Esophagus muscularis mucosa (tissue), 4 donors: ENCODE measurements at regions not wholly inside any gene's neighbourhood (a gene's known extent, or its start where the extent isn't known, plus 50 kb on each side); places are given as distances from the start of the nearest gene placed in this dataset.
"Not testable (repeated sequence)": the region's sequence is repeated elsewhere in the genome, so short reads cannot be mapped to it uniquely, and the experiment has no call there.

Experiments
- DNase-seq: peaks from one replicate; pipeline ENCODE4 v3.0.0-alpha.2; 2017; ENCODE audit errors: extremely low spot score
- H3K27ac ChIP-seq, 4 donors: fragments of 200-600 bp; sonication (generic); replicated peaks in 1 of 4; 1 replicate in 3 of 4; 2 replicates in 1 of 4; pipeline ENCODE4 v1.5.1; 2016 to 2019; ENCODE audit warnings: mild to moderate bottlenecking in 1 of 4
- H3K27me3 ChIP-seq, 4 donors: fragments of 200-600 bp; sonication (generic); one replicate each; pipeline versions ENCODE4 v1.5.1 to v1.6.0; 2016 to 2019
- H3K36me3 ChIP-seq, 4 donors: fragments of 200-600 bp; sonication (generic); one replicate each; pipeline ENCODE4 v1.5.1; 2016 to 2019
- H3K4me1 ChIP-seq, 4 donors: fragments of 200-600 bp; sonication (generic); one replicate each; pipeline ENCODE4 v1.5.1; 2016 to 2019
- H3K4me3 ChIP-seq, 4 donors: fragments of 200-600 bp; sonication (generic); 1 replicate in 2 of 4; 2 replicates in 2 of 4; pipeline ENCODE4 v1.5.1; 2016 to 2019; ENCODE audit warnings: mild to moderate bottlenecking in 4 of 4, moderate library complexity in 1 of 4
- H3K9me3 ChIP-seq, 4 donors: fragments of 200-600 bp; sonication (generic); 1 replicate in 3 of 4; 2 replicates in 1 of 4; pipeline ENCODE4 v1.5.1; 2016 to 2019
- EP300 ChIP-seq: sonication (generic); formaldehyde crosslinking; IDR thresholded peaks from one replicate; pipeline ENCODE4 v1.6.1; 2017; ENCODE audit warnings: antibody characterized with exemption
- POLR2A ChIP-seq: fragments of 450-650 bp; IDR thresholded peaks from one replicate; pipeline ENCODE4 v1.6.1; 2017; ENCODE audit warnings: antibody characterized with exemption, moderate library complexity, mild to moderate bottlenecking, low read depth
- POLR2AphosphoS5 ChIP-seq, 2 donors: sonication (generic); formaldehyde crosslinking; IDR thresholded peaks; one replicate each; pipeline ENCODE4 v1.6.1; 2017; ENCODE audit warnings: antibody characterized with exemption in 2 of 2
- WGBS: methylation state at CpG from one replicate; pipeline ENCODE4 v1.1.5; 2018; 5-methylcytosine and 5-hydroxymethylcytosine counted together
- intact Hi-C: fragments of 100-400 bp; cut with DNase I; formaldehyde crosslinking; loops from one replicate; pipeline ENCODE4 v1.15.1; 2023
- TF ChIP-seq, protein P1 (sequence below), 3 experiments: fragments of 200-600 bp in 2 of 3; fragments of 450-650 bp in 1 of 3; sonication (generic) in 2 of 3; IDR thresholded peaks; one replicate each; pipeline ENCODE4 v1.5.1; 2017 to 2019; ENCODE audit warnings: antibody characterized with exemption in 3 of 3, mild to moderate bottlenecking in 2 of 3, moderate library complexity in 1 of 3

DNA sequence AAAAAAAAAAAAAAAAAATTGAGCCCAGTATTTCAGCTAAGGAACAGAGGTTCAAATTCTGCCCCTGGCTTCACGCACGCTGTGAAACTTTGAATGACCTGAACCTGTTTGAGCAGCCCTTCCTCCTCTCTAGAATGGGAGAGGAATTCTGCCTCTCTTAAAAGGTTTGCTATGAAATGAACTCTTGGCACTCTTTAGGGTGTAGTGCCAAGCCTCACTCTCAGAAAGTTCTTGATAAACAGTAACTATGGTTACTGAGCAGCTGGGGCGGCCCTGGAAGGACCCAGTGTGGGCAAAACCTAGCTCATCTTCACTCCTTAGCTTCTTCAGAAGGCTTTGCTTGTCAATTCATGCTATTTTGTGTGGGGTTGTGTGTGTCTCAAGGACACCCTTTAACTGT lies 73.7 kb downstream of the GEMIN8 start:
- WGBS, result 75% methylated on average over 3 of the region's 3 CpGs
- H3K4me1 ChIP-seq, result peaks cover 0 to 8% (median 0%) of the 10 kb centered on the region in 4 donors
- no peak overlapping the region for H3K27ac ChIP-seq
- intact Hi-C loops, result no loop called here
- DNase-seq, result no peak
- no peak for TF ChIP-seq POLR2A
- no peak for TF ChIP-seq POLR2AphosphoS5 (IDR thresholded peaks at IDR 0.05)
- no peak for TF ChIP-seq EP300
- TF ChIP-seq, protein P1, sequence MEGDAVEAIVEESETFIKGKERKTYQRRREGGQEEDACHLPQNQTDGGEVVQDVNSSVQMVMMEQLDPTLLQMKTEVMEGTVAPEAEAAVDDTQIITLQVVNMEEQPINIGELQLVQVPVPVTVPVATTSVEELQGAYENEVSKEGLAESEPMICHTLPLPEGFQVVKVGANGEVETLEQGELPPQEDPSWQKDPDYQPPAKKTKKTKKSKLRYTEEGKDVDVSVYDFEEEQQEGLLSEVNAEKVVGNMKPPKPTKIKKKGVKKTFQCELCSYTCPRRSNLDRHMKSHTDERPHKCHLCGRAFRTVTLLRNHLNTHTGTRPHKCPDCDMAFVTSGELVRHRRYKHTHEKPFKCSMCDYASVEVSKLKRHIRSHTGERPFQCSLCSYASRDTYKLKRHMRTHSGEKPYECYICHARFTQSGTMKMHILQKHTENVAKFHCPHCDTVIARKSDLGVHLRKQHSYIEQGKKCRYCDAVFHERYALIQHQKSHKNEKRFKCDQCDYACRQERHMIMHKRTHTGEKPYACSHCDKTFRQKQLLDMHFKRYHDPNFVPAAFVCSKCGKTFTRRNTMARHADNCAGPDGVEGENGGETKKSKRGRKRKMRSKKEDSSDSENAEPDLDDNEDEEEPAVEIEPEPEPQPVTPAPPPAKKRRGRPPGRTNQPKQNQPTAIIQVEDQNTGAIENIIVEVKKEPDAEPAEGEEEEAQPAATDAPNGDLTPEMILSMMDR (IDR thresholded peaks at IDR 0.05), result no peak
- H3K36me3 ChIP-seq, result no peaks in the 10 kb centered on the region
- H3K4me3 ChIP-seq, result no peak overlapping the region
- no peaks in the 10 kb centered on the region for H3K9me3 ChIP-seq
- no peaks in the 10 kb centered on the region for H3K27me3 ChIP-seq

DNA sequence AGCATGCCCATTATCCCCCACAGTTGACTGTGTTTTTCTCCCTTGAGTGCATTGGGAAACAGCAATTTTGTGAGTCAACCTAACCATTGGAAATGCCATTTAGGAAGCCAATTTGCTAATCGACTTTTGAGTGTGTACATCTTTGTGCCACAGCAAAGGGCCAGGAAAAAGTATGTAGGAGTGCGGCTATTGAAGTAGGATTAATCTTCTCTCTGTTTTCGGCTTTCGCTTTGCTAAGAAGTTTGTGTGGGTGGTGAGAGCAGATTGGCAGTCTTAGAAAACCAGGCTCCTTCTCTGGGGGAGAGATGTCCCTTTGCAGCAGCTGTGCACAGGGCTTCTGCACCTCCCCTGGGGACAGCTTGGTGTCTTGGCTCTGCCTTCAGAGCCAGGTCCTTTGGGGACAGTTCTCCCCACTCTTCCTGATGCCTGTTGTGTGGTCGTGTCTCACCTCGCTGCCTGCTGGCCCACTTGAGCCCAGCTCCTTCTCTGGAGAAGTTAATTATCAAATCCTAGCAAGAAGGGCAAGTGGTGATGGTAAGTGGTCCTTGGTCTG lies 74.5 kb downstream of the GEMIN8 start:
- Histone ChIP-seq H3K4me1 (peaks cover 0 to 8% (median 0%) of the 10 kb centered on the region in 4 donors), H3K9me3 (no peaks in the 10 kb centered on the region), H3K27me3 (no peaks in the 10 kb centered on the region), H3K4me3 (no peak overlapping the region), H3K36me3 (no peaks in the 10 kb centered on the region), H3K27ac (no peak overlapping the region)
- TF ChIP-seq EP300 (no peak), POLR2A (no peak), POLR2AphosphoS5 (IDR thresholded peaks at IDR 0.05) (no peak)
- TF ChIP-seq, protein P1 (IDR thresholded peaks at IDR 0.05), result no peak
- no peak for DNase-seq
- intact Hi-C loops, result no loop called here
- WGBS, result 63% methylated on average over 6 of the region's 6 CpGs

DNA sequence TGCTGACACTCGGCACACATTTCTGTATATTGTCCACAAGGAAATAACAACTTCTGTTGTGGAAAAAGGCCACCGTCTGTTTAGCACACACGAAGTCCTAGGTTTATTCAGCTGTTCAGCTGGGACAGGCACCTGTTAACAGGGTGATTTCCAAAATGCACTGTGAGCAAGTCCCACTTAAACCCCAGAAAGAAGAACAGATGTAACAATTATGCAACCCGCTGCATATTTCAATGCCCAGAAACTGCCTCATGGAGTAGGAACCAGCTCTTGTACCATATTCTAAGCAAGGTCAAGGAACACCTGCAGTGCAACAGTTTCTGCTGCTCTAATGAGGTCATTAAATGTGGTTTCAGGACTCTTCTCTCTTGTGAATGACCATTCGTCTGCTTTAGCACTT lies 77.1 kb downstream of the GEMIN8 start:
- Histone ChIP-seq H3K4me1 (peaks cover 0 to 8% (median 0%) of the 10 kb centered on the region in 4 donors), H3K4me3 (no peak overlapping the region), H3K27me3 (no peaks in the 10 kb centered on the region), H3K36me3 (no peaks in the 10 kb centered on the region), H3K9me3 (no peaks in the 10 kb centered on the region), H3K27ac (no peak overlapping the region)
- WGBS, result 80% methylated on average over 5 of the region's 5 CpGs
- intact Hi-C loops, result no loop called here
- no peak for TF ChIP-seq EP300
- no peak for TF ChIP-seq POLR2AphosphoS5 (IDR thresholded peaks at IDR 0.05)
- TF ChIP-seq, protein P1 (IDR thresholded peaks at IDR 0.05), result no peak
- no peak for TF ChIP-seq POLR2A
- no peak for DNase-seq

DNA sequence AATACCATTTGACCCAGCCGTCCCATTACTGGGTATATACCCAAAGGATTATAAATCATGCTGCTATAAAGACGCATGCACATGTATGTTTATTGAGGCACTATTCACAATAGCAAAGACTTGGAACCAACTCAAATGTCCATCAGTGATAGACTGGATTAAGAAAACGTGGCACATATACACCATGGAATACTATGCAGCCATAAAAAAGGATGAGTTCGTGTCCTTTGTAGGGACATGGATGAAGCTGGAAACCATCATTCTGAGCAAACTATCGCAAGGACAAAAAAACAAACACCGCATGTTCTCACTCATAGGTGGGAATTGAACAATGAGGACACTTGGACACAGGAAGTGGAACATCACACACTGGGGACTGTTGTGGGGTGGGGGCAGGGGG lies 83.5 kb downstream of the GEMIN8 start:
- H3K4me1 ChIP-seq, H3K36me3 ChIP-seq, H3K9me3 ChIP-seq, DNase-seq, H3K27me3 ChIP-seq, H3K27ac ChIP-seq, H3K4me3 ChIP-seq, intact Hi-C loops: not testable (repeated sequence)
- WGBS, result 89% methylated on average over 6 of the region's 6 CpGs

DNA sequence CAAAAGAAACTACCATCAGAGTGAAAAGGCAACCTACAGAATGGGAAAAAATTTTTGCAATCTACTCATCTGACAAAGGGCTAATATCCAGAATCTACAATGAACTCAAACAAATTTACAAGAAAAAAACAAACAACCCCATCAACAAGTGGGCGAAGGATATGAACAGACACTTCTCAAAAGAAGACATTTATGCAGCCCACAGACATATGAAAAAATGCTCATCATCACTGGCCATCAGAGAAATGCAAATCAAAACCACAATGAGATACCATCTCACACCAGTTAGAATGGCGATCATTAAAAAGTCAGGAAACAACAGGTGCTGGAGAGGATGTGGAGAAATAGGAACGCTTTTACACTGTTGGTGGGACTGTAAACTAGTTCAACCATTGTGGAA lies 83.9 kb downstream of the GEMIN8 start:
- no CpG with 5 or more reads among the region's 3 CpGs for WGBS

DNA sequence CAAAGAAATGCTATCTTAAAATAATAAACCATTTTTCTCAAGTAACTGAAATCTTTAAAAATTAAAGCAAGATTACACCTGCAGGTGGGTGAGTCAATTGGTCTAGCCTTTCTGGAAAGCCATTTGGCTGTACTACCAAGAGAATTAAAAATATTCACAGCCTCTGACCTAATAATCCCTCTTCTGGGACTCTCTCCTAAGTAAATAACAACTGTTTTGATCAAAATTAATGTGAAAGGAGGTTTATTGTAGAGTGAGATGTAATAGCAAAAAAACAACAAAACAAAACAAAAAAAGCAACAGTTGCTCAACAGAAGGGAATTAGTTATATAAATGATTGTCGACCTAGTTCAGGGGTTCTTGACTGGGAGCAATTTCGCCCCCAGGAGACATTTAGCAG lies 89.0 kb downstream of the GEMIN8 start:
- intact Hi-C loops, result no loop called here
- no peak for TF ChIP-seq EP300
- TF ChIP-seq POLR2A, result no peak
- no peak for TF ChIP-seq POLR2AphosphoS5 (IDR thresholded peaks at IDR 0.05)
- TF ChIP-seq, protein P1 (IDR thresholded peaks at IDR 0.05), result no peak
- WGBS, result 74% methylated on average over 2 of the region's 2 CpGs

More for the DNA sequence above, 83.9 kb downstream of the GEMIN8 start:
- intact Hi-C loops, H3K9me3 ChIP-seq, H3K36me3 ChIP-seq, DNase-seq, H3K4me1 ChIP-seq, H3K27ac ChIP-seq, H3K4me3 ChIP-seq, H3K27me3 ChIP-seq: not testable (repeated sequence)

More for the DNA sequence above, 89.0 kb downstream of the GEMIN8 start:
- Histone ChIP-seq H3K36me3 (no peaks in the 10 kb centered on the region), H3K9me3 (no peaks in the 10 kb centered on the region), H3K27me3 (peaks cover 0 to 22% (median 6%) of the 10 kb centered on the region in 4 donors), H3K4me3 (no peak overlapping the region), H3K4me1 (peaks cover 3 to 20% (median 11%) of the 10 kb centered on the region in 4 donors), H3K27ac (no peak overlapping the region)
- no peak for DNase-seq
